GM18867 (cell line): ENCODE measurements at regions not wholly inside any gene's neighbourhood (a gene's known extent, or its start where the extent isn't known, plus 50 kb on each side); places are given as distances from the start of the nearest gene placed in this dataset.
"Not testable (repeated sequence)": the region's sequence is repeated elsewhere in the genome, so short reads cannot be mapped to it uniquely, and the experiment has no call there.

Experiments used
- ATAC-seq: cut with Tn5 transposase; IDR thresholded peaks from one replicate; pipeline ENCODE4 v1.9.1; 2021; ENCODE audit warnings: mild to moderate bottlenecking, moderate library complexity; ENCODE audit not compliant: unreplicated experiment

DNA sequence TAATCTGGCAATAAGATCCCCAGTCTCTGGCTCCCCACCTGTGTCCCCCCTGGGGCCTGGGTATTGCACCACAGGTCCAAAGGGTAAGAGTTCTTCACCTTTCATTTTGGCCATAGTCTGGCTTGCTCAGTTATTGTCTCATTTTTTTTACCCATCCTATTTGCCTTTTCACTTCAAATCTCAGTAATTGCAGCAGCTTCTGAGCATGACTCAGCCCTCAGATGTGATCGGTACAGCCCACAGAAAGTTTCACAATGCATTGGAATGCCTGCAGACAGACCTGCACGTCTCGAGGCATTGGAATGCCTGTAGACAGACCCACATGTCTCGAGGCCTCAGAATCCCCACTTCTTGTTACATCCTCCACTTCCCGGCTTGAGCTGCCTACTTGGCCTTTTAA, 173.6 kb downstream of the NUFIP1 start:
- no peak for ATAC-seq

DNA sequence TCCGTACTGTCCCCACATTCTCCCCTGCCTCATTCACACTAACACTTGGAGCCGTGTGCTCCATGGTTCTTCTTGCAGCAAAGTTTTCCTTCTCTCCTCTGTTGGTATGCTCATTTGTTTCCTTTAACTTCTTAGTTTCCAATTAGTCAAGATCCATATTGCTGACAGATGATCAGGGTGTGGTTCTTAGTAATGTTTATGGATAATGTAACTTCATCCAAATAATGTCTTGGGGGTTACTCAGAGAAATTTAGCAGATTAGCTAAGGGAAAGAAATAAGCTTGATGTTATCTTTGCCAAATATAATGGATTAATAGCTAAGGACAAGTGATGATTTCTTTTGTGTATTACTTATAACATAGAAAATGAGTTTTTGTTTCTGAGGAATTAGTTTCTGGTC, 174.4 kb downstream of the NUFIP1 start:
- no peak for ATAC-seq

DNA sequence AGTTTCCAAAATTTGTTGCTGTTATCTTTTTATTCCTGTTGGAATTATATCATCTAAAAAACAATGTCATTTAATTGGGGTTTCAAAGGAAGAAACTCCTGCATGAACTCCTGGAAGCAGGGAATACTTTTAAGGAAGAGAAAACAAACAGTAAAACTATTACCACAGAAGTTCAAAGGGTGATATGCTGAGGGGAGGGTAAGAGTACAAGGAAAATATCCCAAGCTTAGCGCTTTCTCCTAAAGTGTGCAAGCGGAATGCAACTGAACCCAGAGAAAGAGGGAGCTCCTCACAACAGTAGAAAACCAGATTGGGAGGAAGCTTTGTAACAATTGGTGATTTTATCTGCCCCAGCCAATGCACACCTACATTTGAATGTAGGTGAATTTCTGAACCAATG, 175.1 kb downstream of the NUFIP1 start:
- ATAC-seq = no peak

DNA sequence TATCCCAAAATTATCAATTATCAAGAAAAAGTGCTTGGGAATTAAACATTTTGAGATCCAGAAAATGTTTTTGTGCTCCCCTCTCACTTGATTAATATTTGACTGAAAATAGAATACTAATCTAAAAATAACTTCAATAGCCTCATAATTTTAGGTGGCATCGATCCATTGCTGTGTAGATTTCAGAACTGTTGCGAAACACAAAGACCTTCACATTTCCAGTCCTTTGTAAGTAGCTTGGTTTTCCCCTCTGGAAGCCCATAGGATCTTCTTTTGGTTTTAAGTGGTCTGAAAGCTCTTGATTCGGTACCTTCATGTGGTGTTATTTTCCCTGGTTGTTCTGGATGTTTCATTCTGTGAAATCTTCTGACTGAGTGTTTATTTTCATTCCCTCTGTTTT, 176.5 kb downstream of the NUFIP1 start:
- ATAC-seq = no peak

DNA sequence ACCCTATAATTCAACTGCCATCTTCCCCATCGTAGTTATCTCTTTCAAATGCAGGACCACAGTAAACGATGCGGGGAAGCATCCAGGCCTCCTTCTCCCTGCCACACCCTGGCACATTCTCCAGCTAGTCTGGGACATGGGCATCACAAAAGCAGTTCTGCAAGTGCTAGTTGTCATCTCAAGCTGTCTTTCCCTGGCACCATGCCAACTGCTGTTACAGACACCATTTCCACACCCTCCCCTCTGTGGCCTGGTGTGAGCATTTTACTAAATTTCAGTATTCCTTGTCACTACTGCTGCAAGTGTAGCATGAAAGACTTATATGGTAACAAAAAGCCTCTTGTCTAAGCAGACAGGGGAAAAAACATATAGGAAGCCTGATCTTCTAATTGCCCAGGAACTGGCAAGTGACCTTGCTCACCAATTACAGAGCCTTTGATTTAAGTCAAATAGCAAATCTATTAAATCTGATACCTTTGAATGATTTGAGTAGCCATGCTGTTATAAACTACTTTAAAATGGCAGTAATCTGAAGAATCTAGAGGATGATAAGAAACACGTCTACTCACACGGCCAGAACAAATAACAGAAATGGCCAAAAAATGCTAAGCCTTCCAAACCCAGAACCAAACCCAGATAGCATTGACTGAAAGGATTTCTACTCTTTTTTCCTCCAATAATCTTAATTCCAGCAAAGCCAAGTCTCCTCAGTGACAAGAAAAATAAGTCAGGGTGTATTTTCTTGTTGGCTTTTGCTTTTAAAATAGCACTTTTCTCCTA, 179.0 kb downstream of the NUFIP1 start:
- ATAC-seq = no peak

DNA sequence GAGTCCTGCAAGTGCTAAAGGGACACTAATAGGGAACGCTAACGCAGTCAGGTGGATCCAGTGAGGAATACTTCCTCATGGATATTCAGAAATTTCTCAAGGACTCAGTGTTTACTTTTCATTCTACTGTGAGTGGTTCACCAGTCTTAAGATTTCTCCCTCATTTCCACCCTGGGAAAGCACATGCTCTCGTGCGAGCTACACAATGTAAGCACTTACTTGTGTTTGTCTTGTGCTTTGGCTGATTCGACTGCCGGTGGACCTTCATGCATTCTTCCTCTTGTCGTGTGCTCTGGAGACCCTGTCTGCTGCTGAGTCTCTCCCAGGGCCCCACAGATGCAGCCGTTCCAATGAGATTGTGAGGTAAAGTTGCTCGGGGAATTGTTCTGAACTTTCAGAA, 180.1 kb downstream of the NUFIP1 start:
- ATAC-seq = no peak

DNA sequence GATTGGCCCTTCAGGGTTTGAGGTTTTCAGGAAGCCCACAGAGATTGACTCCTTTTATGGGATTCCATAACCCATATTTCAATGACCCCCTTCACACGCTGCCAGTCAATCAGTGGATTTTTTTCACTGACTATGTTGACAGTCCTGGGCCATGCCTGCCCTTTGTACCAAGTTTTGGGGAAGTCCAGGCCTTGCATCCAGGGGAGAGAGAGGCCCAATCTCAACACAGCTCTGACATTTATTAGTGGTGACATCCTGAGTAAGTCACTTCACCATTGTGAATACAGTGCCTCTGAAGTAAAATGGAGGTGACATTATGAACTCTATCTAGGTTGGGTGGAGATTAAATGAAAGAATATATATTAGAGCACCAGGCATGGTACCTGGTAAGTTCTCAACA, 181.1 kb downstream of the NUFIP1 start:
- no peak for ATAC-seq

DNA sequence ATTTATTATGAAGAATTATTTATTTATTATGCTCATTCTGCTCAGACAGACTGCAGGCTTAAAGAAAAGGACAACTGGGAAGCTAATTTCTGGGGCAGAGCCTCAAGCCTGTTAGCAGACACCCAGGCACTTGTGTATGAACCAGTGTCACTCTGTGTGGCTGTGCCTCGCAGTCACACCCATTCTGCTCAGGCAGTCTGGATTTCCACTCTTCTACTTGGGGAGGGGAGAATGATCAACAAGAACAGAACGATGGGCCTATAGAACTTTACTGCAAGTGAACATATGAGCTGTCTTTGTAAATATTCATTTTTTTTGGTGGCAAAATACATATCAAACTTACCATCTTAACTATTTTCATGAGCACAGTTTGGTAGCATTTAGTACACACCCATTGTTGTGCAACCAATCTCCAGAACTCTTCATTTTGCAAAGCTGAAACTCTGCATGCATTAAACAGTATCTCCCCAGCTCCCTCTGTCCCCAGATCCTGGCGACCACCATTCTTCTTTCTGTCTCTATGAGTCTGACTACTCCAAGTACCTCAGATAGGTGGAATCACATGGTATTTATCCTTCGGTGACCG, 181.7 kb downstream of the NUFIP1 start:
- no peak for ATAC-seq

DNA sequence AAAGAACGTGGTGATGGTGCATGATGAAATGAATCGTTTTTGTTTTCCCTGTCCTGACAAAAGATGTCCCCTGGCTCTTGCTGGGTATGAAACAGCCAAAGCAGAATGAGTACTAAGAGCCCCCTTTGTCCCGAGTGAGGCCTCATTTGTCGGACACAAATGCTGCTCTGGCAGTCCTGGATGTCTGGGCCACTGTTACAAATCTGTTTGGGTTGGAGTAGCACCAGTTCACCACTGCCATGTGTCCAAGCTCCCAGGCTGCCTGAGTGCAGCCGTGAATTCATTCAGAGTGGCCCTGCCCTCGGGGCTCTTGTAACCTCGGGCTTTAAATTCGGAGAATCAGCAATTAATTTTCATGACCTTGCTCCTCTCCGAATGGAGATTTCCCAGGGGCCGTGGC, 182.4 kb downstream of the NUFIP1 start:
- ATAC-seq = no peak

DNA sequence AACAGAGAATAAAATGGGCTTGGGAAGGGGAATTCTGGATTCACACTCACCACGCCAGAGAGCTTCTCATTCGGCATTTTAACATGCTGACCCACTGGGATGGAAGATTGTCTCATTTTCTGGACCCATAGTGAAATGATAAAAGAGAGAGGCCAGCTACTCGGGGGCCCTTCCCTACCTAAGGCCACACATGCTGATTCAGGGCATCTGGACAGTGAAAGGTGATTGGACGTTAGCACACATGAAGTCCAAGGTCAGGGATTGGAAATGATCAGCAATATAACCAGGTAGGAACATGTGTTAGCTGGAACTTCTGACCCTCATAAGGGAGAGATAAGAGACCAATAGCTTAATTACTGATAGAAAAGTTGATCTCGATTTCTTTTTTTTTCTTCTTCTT, 183.7 kb downstream of the NUFIP1 start:
- ATAC-seq = no peak

DNA sequence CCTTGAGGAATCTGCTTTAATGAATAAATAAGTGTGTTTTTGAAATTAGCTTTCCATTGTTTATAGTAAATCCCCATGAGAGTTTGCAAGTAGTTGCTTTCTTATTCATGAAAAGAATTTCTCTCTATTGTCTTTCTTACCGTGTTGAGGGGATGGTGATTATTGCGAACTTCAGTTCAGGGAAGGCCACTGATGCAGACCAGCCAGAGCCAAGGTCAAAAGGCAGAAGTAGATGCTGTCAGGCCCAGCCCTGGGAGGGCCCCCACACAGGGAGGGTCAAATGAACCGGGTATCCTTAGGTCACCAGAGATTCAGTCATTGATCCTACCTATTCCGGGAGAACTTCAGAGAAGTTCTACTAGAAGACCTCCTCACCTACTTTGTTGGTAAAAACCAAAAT, 185.9 kb downstream of the NUFIP1 start:
- ATAC-seq = no peak

DNA sequence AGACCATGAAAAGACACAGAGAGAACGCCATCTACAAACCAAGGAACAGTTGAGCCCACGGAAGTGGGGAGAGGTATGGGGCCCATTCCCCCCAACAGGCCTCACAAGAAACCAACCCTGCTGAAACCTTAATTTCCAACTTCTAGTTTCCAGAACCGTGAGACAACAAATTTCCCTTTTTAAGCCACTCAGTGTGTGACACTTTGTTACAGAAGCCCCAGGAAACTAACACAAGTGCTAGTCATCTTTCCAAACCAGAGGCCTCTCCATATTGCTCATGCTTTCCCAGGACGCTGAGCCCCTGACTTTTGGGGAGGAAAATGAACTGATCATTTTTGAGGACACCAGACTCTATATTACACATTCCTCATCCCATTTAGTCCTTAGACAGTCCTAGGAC, 186.8 kb downstream of the NUFIP1 start:
- no peak for ATAC-seq

DNA sequence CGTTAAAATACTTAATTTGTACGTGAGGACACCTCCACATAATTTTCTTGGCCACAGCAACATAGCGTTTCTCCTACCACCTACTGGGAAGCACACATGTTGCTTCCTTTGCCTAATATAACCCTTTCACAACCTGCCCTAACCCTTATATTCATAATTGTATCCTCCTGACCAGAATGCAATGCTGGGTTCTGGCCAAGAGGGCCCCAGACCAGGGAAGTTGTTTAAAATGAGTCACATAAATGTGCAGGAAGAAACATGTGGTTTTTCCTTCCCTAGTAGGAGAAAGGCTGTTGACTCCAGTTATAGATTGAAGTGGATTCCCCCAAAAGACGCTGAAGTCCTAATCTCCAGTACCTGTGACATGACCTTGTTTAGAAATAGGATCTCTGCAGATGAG, 187.3 kb downstream of the NUFIP1 start:
- no peak for ATAC-seq

DNA sequence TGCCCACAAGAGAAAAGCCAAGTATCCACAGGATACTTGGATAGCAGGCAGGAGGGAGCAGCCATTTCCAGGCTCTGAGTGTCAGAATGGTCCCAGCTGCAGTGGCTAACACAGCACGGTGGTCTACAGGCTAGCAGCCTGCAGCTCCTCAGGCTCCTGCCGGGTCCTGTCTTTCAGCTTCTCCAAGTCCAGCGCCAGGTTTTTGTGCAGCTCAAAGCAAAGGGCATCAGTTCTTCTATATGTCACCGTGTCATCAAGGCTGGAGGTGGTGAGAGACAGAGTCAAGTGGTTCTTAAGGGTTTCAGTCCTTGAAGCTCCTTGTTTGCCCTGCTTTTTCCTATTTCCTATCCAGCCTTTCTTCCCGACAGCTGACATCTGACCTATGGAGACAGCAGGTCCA, 188.6 kb downstream of the NUFIP1 start:
- ATAC-seq = no peak

DNA sequence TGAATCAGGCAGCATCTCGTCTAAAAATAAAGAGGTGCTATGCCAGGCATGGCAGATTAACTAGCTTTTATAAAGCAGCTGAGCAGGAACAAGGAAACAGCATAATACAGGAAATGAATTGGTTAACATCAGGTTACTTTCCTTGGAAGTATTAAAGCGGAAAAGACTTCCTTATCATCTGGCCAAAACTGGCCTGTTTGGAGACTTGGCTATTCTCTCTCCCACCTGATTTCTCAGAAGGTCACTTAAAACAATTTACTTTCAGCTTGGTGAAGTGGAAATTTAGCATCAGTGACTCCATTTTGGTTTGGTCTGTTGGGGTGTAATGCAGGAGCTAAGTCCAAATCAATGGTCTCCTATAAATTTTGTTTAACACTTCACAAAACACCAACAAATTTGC, 191.6 kb downstream of the NUFIP1 start:
- no peak for ATAC-seq

DNA sequence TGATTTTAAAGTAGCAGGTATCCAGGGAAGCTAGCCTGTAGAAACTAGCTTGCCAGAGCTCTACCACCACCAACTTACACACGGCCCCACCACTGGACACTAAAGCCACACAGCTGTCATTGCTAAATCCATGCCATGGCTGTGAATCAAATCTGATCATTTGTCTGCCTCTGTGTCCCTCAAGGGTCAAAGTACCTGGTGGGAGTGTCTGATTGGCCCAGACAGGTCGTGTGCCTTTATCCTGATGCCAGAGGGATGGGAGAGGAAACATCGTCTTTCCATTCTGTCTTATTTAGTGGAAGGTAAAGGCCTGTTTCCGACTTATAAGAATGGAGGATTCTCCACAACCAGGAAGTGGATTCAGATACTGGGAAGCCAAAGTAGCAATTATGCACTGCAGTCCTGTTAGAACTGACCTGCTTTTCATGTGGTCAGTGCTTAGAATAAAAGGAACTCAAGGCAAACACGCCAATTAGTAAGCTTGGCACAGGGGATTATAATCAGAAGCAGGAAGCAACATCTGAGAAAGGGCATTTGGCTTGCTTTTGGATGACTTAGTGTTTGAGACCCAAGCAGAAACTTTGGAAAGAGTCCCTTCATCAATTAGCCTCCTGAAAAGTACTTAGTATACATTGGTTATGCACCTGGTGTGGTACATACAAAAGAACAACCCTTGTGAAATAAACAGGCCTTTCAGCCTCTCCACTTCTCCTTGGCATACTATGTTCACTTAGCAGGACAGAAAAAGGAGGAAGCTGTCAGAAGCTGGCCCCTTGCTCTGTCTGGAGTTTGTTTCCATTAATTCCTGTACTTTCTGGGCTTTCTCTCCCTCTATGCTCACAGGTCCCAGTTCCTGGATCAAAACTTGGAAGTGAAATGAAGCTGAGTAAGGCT, 192.4 kb downstream of the NUFIP1 start:
- ATAC-seq = no peak

DNA sequence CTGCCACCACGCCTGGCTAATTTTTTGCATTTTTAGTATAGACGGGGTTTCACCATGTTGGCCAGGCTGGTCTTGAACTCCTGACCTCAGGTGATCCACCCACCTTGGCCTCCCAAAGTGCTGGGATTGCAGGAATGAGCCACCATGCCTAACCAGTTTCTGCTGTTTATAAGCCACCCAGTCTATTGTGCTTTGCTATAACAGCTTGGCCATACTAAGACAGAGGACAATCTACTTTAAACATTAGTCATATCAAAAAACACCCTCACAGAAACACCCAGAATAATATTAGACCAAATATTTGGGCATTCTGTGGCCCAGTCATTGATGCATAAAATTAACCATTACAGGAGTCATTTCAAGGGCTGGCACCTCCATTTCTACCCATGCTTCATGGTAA, 193.2 kb downstream of the NUFIP1 start:
- ATAC-seq = not testable (repeated sequence)

DNA sequence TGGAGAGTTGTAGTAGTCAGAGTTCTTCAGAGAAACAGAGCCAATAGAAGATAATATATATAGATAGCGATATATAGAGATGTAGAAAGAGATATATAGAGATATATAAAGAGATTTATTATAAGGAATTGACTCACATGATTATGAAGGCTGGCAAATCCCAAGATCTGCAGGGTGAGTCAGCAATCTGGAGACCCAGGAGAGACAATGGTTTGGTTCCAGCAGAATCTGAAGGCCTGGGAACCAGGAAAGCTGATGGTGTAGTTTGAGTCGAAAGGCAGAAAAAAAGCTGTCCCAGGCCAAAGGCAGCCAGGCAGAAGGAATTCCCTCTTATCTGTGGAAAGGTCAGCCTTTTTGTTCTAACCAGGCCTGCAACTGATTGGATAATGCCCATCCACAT, 194.1 kb downstream of the NUFIP1 start:
- ATAC-seq = no peak

DNA sequence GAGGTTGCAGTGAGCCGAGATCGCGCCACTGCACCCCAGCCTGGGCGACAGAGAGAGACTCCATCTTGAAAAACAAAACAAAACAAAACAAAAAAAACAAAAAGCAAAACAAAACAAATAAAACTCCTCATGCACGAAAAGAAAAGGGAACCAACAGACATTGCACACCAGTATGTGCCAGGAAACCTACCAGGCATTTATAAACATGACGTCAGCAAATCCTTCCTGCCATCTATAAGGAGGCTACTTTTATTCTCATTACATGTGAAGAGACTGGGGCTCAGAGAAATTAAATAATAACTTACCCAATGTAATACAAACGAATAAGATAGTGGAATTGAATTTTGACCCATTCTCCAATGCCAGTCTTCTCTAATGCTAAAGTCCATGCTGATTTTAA, 197.2 kb downstream of the NUFIP1 start:
- no peak for ATAC-seq

DNA sequence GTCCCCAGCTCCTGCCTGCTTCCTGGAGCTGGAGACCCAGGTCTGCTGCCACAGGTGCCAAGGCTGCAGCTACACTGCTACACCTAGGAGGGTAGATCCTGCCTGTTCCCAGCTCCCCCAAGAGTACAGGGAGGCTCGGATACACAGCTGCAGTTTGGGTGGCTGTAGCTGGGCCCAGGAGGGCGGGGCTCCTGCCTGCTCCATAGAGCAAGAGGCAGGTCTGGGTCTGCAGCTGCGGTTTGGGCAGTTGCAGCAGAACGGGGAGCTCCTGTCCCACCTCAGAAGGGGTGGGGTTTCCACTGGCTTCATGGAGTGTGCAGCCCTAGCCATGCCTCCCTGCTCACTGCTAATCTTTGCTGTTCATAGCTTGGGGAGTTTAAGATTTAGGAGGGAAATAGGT, 199.0 kb downstream of the NUFIP1 start:
- no peak for ATAC-seq

DNA sequence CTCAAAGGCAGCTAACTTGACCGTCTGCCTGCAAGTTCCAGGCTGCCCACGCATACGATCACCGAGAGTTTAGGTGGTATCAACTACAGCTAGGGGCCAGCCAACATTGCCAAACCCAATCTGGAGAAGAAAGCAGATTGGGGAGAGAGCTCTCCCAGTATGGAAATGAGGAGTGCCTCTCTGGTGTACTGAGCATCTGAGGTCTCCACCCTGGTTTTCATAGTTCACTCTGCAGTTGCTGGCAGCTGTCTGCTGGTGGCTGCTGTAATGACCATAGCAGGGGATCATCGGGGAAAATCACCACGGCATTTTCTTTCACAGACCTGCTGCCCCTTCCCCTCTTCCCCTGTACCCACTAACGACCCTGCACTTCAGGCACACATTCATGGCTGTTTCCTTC, 201.7 kb downstream of the NUFIP1 start:
- no peak for ATAC-seq

DNA sequence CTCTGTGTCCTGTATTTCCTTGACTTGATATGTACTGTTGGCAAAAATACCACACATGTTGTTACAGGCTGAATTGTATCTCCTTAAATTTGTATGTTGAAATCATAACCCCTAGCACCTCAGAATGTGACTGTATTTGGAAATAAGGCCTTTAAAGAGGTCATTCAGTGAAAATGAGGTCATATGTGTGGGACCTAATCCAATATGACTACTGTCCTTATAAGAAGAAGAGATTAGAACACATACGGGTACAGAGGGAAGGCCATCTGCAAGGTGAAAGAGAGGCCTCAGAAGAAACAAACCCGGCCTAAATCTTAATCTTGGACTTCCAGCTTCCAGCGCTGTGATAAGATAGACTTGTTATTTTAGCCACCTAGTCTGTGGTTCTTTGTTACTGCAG, 202.5 kb downstream of the NUFIP1 start:
- ATAC-seq = no peak
